ENCODE measurements at regions not wholly inside any gene's neighbourhood (a gene's known extent, or its start where the extent isn't known, plus 50 kb on each side); places are given as distances from the start of the nearest gene placed in this dataset.
A peak's percentile ranks its signal among the peaks of the same experiment; 100 is the strongest.

DNA sequence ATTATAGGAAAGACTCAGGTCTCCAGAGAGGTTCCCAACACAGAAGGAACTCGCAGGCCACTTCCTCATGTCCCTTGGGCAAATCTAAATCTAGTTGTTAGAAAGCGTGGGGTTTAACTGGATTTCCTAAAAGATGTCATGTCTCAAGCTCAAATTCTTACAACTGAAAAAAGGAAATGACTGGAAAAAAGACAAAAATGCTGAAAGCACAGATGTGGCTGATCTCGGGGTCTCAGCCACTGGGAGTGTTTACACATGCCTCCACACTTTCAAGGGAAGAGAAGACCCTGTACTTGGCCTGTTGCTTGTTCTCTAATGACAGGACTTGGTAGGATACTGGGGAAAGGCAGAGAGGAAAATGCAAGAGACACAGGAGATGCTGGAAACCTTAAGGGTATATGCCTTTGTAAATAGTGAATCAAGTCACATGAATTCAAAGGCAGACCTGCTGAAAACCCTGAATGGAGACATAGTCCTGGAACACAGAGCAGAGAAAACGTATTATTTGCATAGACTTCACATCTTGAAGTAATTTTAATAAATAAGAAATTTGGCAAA, 160.9 kb upstream of the MEIS1 start:
- Histone ChIP-seq H3K9ac (replicated peaks in 1 of 4; ENCODE audit: extremely low read depth in 1 of 4, low read depth in 3 of 4, low read length in 3 of 4) (no peak overlapping the region), H2BK20ac (ENCODE audit: low read length) (no peak overlapping the region), H3K27ac (ENCODE audit: low read depth, low read length) (no peak overlapping the region), H3K4ac (replicated peaks; ENCODE audit: insufficient read length, low read depth, low read length) (no peak overlapping the region), H3K36me3 (ENCODE audit: control insufficient read depth in 2 of 4, insufficient read depth in 4 of 4, low read length in 3 of 4) (no peaks in the 10 kb centered on the region; a peak in 1 of 8 replicates), H3K14ac (ENCODE audit: insufficient read length) (no peak overlapping the region), H3K9me3 (ENCODE audit: insufficient read depth in 2 of 2, low read depth in 1 of 2, low read length in 1 of 2) (no peaks in the 10 kb centered on the region), H3K23me2 (ENCODE audit: low read depth, low read length) (no peaks in the 10 kb centered on the region), H3K79me1 (ENCODE audit: low read depth, low read length) (no peaks in the 10 kb centered on the region), H3K79me2 (ENCODE audit: control insufficient read depth in 1 of 2, insufficient read depth in 2 of 2, low read length in 2 of 2) (no peaks in the 10 kb centered on the region), H2AK5ac (ENCODE audit: low read depth, low read length) (no peak overlapping the region), H3K27me3 (replicated peaks in 1 of 4; ENCODE audit: control insufficient read depth in 3 of 4, extremely low read depth in 1 of 4, insufficient read depth in 3 of 4, low read length in 3 of 4) (no peaks in the 10 kb centered on the region), H3K18ac (ENCODE audit: extremely low read depth, low read length) (no peak overlapping the region), H2BK120ac (replicated peaks; ENCODE audit: low read depth, low read length) (no peak overlapping the region), H3K4me2 (ENCODE audit: insufficient read depth in 1 of 2, low read depth in 2 of 2, low read length in 2 of 2) (no peak overlapping the region), H3K4me3 (ENCODE audit: extremely low read depth in 1 of 4, insufficient read depth in 2 of 4, low read depth in 3 of 4, low read length in 4 of 4) (no peak overlapping the region), H3K56ac (replicated peaks; ENCODE audit: insufficient read length, low read depth, low read length) (no peak overlapping the region), H2BK15ac (ENCODE audit: low read length) (no peak overlapping the region), H2AFZ (ENCODE audit: low read length) (peak overlapping the region; percentile 3; the same call in 1 of the 2 replicates), H3K23ac (ENCODE audit: insufficient read length) (no peak overlapping the region), H4K91ac (replicated peaks; ENCODE audit: insufficient read length, low read length) (no peak overlapping the region), H2BK5ac (ENCODE audit: low read depth, low read length) (no peak overlapping the region), H4K20me1 (replicated peaks in 1 of 2; ENCODE audit: control insufficient read depth in 1 of 2, insufficient read depth in 2 of 2, low read length in 2 of 2) (no peaks in the 10 kb centered on the region), H4K5ac (ENCODE audit: insufficient read length, low read depth, low read length) (no peak overlapping the region), H4K8ac (ENCODE audit: extremely low read depth, insufficient read depth, low read length) (no peak overlapping the region), H2BK12ac (ENCODE audit: low read depth, low read length) (no peak overlapping the region), H3K4me1 (replicated peaks in 1 of 4; ENCODE audit: control insufficient read depth in 3 of 4, insufficient read depth in 4 of 4, low read length in 3 of 4) (peaks cover 0 to 3% (median 1%) of the 10 kb centered on the region in 4 experiments; a peak in 2 of 7 replicates)
- DNase-seq (ENCODE audit: low read depth in 1 of 2, low spot score in 2 of 2) (no peak), FAIRE-seq (no peak)
- ChIA-PET POLR2A (ENCODE audit: partially characterized antibody) (interaction anchor here (1.2 kb wide), 1 partner anchor 10 kb away, joined by 3 read pairs; no protein-coding TSS in a partner anchor), CTCF (ENCODE audit: partially characterized antibody) (no interaction called here)
- 89% methylated on average over 4 of the region's 4 CpGs; no CpG with 5 or more reads in 1 of the 2 experiments for WGBS, 2 experiments (ENCODE audit: extremely low coverage in 1 of 2, insufficient coverage in 1 of 2, insufficient read length in 1 of 2, insufficient replicate concordance in 2 of 2, low coverage in 1 of 2, low lambda C conversion rate in 2 of 2, missing lambda C conversion rate in 1 of 2)
- TF ChIP-seq KDM5A (IDR thresholded peaks at IDR 0.05; ENCODE audit: low read length) (no peak), GABPA (IDR thresholded peaks at IDR 0.05; ENCODE audit: borderline replicate concordance, insufficient read depth, low read length) (no peak), CREB1 (IDR thresholded peaks at IDR 0.05) (no peak), TEAD4 (IDR thresholded peaks at IDR 0.05; ENCODE audit: low read depth, low read length) (no peak), ASH2L (IDR thresholded peaks at IDR 0.05; ENCODE audit: low read length) (no peak), SIRT6 (IDR thresholded peaks at IDR 0.05; ENCODE audit: low read length) (no peak), KDM1A (IDR thresholded peaks at IDR 0.05; ENCODE audit: borderline replicate concordance, low read length) (no peak), PHF8 (conservative IDR thresholded peaks at IDR 0.05; ENCODE audit: low read depth, low read length) (no peak)
